Mammary epithelial cell (primary cell): ENCODE measurements at regions not wholly inside any gene's neighbourhood (a gene's known extent, or its start where the extent isn't known, plus 50 kb on each side); places are given as distances from the start of the nearest gene placed in this dataset.

Experiments used
- EZH2 ChIP-seq: IDR thresholded peaks from 2 replicates; pipeline ENCODE4 v1.6.1; 2012; ENCODE audit warnings: low read length, inconsistent platforms, borderline replicate concordance
- TF ChIP-seq, protein P1 (sequence below), 2 donors: IDR thresholded peaks in 1 of 2; conservative IDR thresholded peaks in 1 of 2; 2 replicates each; pipeline ENCODE4 v1.5.1; 2011 to 2012; ENCODE audit warnings: inconsistent platforms in 2 of 2, low read length in 2 of 2, mild to moderate bottlenecking in 2 of 2, control low read depth in 1 of 2, low read depth in 1 of 2; ENCODE audit not compliant: insufficient read depth in 1 of 2; ENCODE audit errors: extremely low read depth in 1 of 2

GRCh38 chr12:17918013-17918412 lies 172.0 kb downstream of the RERGL start:
- TF ChIP-seq, protein P1, sequence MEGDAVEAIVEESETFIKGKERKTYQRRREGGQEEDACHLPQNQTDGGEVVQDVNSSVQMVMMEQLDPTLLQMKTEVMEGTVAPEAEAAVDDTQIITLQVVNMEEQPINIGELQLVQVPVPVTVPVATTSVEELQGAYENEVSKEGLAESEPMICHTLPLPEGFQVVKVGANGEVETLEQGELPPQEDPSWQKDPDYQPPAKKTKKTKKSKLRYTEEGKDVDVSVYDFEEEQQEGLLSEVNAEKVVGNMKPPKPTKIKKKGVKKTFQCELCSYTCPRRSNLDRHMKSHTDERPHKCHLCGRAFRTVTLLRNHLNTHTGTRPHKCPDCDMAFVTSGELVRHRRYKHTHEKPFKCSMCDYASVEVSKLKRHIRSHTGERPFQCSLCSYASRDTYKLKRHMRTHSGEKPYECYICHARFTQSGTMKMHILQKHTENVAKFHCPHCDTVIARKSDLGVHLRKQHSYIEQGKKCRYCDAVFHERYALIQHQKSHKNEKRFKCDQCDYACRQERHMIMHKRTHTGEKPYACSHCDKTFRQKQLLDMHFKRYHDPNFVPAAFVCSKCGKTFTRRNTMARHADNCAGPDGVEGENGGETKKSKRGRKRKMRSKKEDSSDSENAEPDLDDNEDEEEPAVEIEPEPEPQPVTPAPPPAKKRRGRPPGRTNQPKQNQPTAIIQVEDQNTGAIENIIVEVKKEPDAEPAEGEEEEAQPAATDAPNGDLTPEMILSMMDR (conservative IDR thresholded peaks at IDR 0.05 in 1 of 2, IDR thresholded peaks at IDR 0.05 in 1 of 2; ENCODE audit: extremely low read depth in 1 of 2, insufficient read depth in 1 of 2, low read depth in 1 of 2, low read length in 2 of 2): no peak
- no peak for TF ChIP-seq EZH2
